HG02642 (cell line): ENCODE measurements at regions not wholly inside any gene's neighbourhood (a gene's known extent, or its start where the extent isn't known, plus 50 kb on each side); places are given as distances from the start of the nearest gene placed in this dataset.

Experiments used
- ATAC-seq: cut with Tn5 transposase; IDR thresholded peaks from one replicate; pipeline ENCODE4 v1.9.1; 2021; ENCODE audit warnings: mild to moderate bottlenecking; ENCODE audit not compliant: unreplicated experiment, poor library complexity

- no peak for ATAC-seq
Measured at GRCh38 chr6:120675886-120676285, 658.4 kb downstream of the TBC1D32 start.

GRCh38 chr6:120671519-120671918, 662.8 kb downstream of the TBC1D32 start:
- ATAC-seq, result no peak

- no peak for ATAC-seq
Measured at GRCh38 chr6:120652506-120652905, 681.8 kb downstream of the TBC1D32 start.

GRCh38 chr6:120648713-120649112, 685.6 kb downstream of the TBC1D32 start:
- no peak for ATAC-seq

GRCh38 chr6:120646101-120646500, 688.2 kb downstream of the TBC1D32 start:
- no peak for ATAC-seq

- ATAC-seq, result no peak
Measured at GRCh38 chr6:120632975-120633374, 701.3 kb downstream of the TBC1D32 start.

GRCh38 chr6:120627612-120628011, 706.7 kb downstream of the TBC1D32 start:
- no peak for ATAC-seq

- ATAC-seq, result no peak
Measured at GRCh38 chr6:120622127-120622631, 712.1 kb downstream of the TBC1D32 start.

- no peak for ATAC-seq
Measured at GRCh38 chr6:120620900-120621299, 713.4 kb downstream of the TBC1D32 start.

GRCh38 chr6:120615238-120615637, 719.0 kb downstream of the TBC1D32 start:
- no peak for ATAC-seq

GRCh38 chr6:120614723-120615122, 719.6 kb downstream of the TBC1D32 start:
- ATAC-seq, result no peak

- no peak for ATAC-seq
Measured at GRCh38 chr6:120608826-120609225, 725.5 kb downstream of the TBC1D32 start.

GRCh38 chr6:120606743-120607142, 727.5 kb downstream of the TBC1D32 start:
- ATAC-seq, result no peak

- no peak for ATAC-seq
Measured at GRCh38 chr6:120604510-120604909, 729.8 kb downstream of the TBC1D32 start.

- ATAC-seq, result no peak
Measured at GRCh38 chr6:120590611-120591010, 743.7 kb downstream of the TBC1D32 start.

GRCh38 chr6:120588424-120588823, 745.9 kb downstream of the TBC1D32 start:
- ATAC-seq, result no peak

- no peak for ATAC-seq
Measured at GRCh38 chr6:120587381-120587780, 746.9 kb downstream of the TBC1D32 start.

GRCh38 chr6:120584111-120584760, 750.0 kb downstream of the TBC1D32 start:
- ATAC-seq, result no peak

- ATAC-seq, result no peak
Measured at GRCh38 chr6:120576061-120576460, 758.2 kb downstream of the TBC1D32 start.

GRCh38 chr6:120569714-120570113, 764.6 kb downstream of the TBC1D32 start:
- no peak for ATAC-seq

GRCh38 chr6:120564779-120565178, 769.5 kb downstream of the TBC1D32 start:
- ATAC-seq, result no peak

GRCh38 chr6:120558294-120558693, 776.0 kb downstream of the TBC1D32 start:
- no peak for ATAC-seq
